ENCODE measurements at regions not wholly inside any gene's neighbourhood (a gene's known extent, or its start where the extent isn't known, plus 50 kb on each side); places are given as distances from the start of the nearest gene placed in this dataset.

DNA sequence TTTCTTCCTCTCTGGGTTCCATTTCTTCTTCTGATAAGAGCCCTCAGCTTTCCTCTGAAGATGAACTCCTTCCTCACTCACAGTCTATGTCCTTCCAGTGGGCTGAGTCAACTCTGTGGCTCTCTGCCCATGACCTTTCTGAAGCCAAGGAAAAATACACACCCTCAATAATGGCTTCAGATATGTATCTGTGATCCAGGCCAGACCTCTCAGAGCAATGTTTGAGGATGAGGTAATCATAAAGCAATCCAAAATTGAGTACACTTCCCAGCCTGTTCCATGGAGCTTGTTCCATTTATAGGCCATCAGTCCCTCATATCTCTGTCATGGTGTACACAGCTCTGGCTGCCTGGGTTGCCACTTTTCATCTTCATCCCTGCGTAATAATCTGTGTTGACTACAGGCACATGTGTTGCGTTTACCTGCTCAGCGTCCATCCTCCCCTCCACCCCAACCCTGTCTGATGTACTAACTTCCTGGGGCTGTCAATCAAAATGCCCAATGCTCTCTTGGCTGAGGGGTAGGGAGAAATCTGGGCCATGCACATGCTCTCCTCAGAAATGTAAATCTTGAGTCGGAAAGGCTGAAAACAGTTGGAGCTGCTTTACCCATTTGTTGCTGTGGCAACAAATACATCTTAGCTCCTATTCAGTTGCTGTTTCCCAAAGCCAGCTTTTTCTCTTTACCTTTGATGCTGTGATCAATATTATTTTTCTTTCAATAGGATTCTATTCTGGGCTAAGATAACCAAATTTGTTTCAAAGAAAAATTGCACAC is 377.8 kb upstream of the TMEM132C start:
- no peaks in the 10 kb centered on the region for H3K27me3 ChIP-seq (ENCODE audit: control insufficient read depth in 1 of 2, insufficient read depth in 2 of 2, low read length in 2 of 2)
- no peaks in the 10 kb centered on the region for H3K36me3 ChIP-seq (ENCODE audit: control insufficient read depth in 1 of 2, insufficient read depth in 2 of 2, low read length in 2 of 2)
- H3K4me3 ChIP-seq (ENCODE audit: low read depth in 1 of 2, low read length in 2 of 2) = no peak overlapping the region
- no peak overlapping the region for H3K27ac ChIP-seq (ENCODE audit: low read depth, low read length)
- no peak overlapping the region for H3K9ac ChIP-seq (ENCODE audit: low read depth in 1 of 2, low read length in 2 of 2)
- no peaks in the 10 kb centered on the region for H3K4me1 ChIP-seq (ENCODE audit: control insufficient read depth in 1 of 2, insufficient read depth in 2 of 2, low read length in 2 of 2)
- H3K9me3 ChIP-seq (ENCODE audit: control insufficient read depth in 1 of 2, low read length in 2 of 2) = peaks cover 0 to 10% of the 10 kb centered on the region in 2 donors

DNA sequence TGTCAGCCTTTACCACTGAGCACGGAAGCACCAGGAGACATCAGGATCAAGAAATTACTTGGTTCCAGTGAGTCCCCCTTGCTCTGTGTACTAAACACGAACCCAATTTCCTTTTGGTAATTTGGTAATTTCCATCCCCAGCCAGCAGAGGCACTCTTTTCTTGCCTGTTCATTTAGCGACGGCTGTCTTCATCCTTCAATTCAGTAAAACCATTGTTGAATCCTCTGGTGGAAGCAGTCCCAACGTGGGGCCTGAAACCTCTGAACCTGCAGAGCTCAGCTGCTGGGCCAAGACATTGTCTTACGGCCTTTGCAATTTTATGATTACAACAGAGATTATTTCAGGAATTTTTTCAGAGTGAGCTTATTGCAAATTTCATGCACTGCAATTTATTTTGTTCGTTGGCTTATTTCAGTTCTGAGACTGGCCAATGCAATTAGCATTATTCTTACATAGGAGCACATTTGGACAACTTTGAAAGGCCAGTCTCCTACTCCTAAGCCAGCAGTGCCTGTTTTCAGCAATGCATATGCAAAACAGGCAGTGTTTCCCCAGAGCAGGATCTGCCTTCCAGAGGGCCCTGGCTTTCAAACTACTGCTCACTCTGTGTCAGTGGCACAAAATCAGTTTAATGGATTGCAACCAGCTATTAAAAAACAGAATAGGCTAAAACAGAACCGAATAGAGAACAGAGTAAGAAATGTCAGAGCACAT is 372.9 kb upstream of the TMEM132C start:
- H3K27me3 ChIP-seq (ENCODE audit: control insufficient read depth in 1 of 2, insufficient read depth in 2 of 2, low read length in 2 of 2) = no peaks in the 10 kb centered on the region
- H3K27ac ChIP-seq (ENCODE audit: low read depth, low read length) = no peak overlapping the region
- H3K9me3 ChIP-seq (ENCODE audit: control insufficient read depth in 1 of 2, low read length in 2 of 2) = peaks cover 6 to 12% of the 10 kb centered on the region in 2 donors
- H3K4me3 ChIP-seq (ENCODE audit: low read depth in 1 of 2, low read length in 2 of 2) = no peak overlapping the region
- H3K9ac ChIP-seq (ENCODE audit: low read depth in 1 of 2, low read length in 2 of 2) = no peak overlapping the region
- H3K4me1 ChIP-seq (ENCODE audit: control insufficient read depth in 1 of 2, insufficient read depth in 2 of 2, low read length in 2 of 2) = no peaks in the 10 kb centered on the region
- H3K36me3 ChIP-seq (ENCODE audit: control insufficient read depth in 1 of 2, insufficient read depth in 2 of 2, low read length in 2 of 2) = no peaks in the 10 kb centered on the region

DNA sequence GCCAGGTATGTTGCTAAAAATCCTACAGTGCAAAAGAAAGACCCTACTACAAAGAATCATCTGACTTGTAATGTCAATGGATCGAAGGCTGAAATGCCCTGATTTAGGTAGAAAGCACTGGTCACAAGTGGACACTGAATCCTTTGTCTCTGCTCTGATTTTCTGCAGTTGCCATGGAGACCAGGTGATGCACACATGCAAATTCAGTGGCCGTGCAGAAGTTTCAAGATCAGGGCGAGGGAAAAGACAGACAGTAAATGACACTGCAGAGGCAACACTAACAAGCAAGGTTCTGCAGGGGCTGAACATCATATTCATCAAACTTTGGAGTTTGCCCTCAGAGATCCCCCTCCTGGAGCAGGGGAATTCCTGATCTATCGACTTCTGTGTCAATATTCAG is 370.3 kb upstream of the TMEM132C start:
- Histone ChIP-seq H3K27me3 (ENCODE audit: control insufficient read depth in 1 of 2, insufficient read depth in 2 of 2, low read length in 2 of 2) (no peaks in the 10 kb centered on the region), H3K4me1 (ENCODE audit: control insufficient read depth in 1 of 2, insufficient read depth in 2 of 2, low read length in 2 of 2) (no peaks in the 10 kb centered on the region), H3K9ac (ENCODE audit: low read depth in 1 of 2, low read length in 2 of 2) (no peak overlapping the region), H3K36me3 (ENCODE audit: control insufficient read depth in 1 of 2, insufficient read depth in 2 of 2, low read length in 2 of 2) (no peaks in the 10 kb centered on the region), H3K27ac (ENCODE audit: low read depth, low read length) (no peak overlapping the region), H3K9me3 (ENCODE audit: control insufficient read depth in 1 of 2, low read length in 2 of 2) (peaks cover 6 to 12% of the 10 kb centered on the region in 2 donors), H3K4me3 (ENCODE audit: low read depth in 1 of 2, low read length in 2 of 2) (no peak overlapping the region)

DNA sequence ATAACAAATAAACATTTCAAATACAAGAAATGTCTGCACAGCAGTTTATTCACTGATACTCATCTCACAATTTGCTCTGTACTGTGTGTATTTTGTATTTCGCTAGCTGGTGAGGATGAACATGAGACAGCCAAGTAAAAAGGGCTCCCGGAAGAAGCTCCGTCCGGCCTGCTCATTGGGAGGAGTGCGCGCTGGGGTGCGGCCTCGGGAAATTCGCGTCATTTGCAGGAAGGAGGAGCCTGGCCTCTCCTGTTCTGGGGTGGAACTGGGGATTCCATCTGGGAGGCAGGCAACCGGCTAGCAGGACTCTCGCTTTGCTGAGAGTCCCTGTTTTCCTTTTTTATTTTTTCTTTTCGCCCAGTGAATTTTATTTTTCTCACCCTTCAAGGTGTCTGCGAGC is 368.4 kb upstream of the TMEM132C start:
- Histone ChIP-seq H3K36me3 (ENCODE audit: control insufficient read depth in 1 of 2, insufficient read depth in 2 of 2, low read length in 2 of 2) (no peaks in the 10 kb centered on the region), H3K4me1 (ENCODE audit: control insufficient read depth in 1 of 2, insufficient read depth in 2 of 2, low read length in 2 of 2) (no peaks in the 10 kb centered on the region), H3K9me3 (ENCODE audit: control insufficient read depth in 1 of 2, low read length in 2 of 2) (peaks cover 6 to 11% of the 10 kb centered on the region in 2 donors), H3K27me3 (ENCODE audit: control insufficient read depth in 1 of 2, insufficient read depth in 2 of 2, low read length in 2 of 2) (no peaks in the 10 kb centered on the region), H3K27ac (ENCODE audit: low read depth, low read length) (no peak overlapping the region), H3K9ac (ENCODE audit: low read depth in 1 of 2, low read length in 2 of 2) (no peak overlapping the region), H3K4me3 (ENCODE audit: low read depth in 1 of 2, low read length in 2 of 2) (no peak overlapping the region)

DNA sequence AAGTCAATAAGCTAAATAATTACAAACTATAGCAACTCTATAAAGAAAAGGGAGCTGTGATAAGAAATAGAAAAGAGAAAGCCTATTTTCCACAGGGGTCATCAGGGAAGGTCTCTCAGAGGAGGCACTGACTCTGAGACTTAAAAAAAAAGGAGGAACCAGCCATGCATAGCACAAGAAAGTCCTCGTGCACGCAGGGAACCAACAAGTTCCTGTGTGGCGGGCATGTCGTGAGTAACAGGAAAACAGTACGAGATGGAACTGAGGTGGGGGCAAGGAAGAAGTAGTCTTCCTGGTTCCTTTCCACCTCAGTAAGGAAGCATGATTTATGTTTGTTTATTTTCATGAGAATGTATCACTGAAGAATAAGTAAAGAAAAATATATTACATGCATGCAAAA is 367.0 kb upstream of the TMEM132C start:
- Histone ChIP-seq H3K27ac (ENCODE audit: low read depth, low read length) (no peak overlapping the region), H3K9ac (ENCODE audit: low read depth in 1 of 2, low read length in 2 of 2) (no peak overlapping the region), H3K36me3 (ENCODE audit: control insufficient read depth in 1 of 2, insufficient read depth in 2 of 2, low read length in 2 of 2) (no peaks in the 10 kb centered on the region), H3K27me3 (ENCODE audit: control insufficient read depth in 1 of 2, insufficient read depth in 2 of 2, low read length in 2 of 2) (no peaks in the 10 kb centered on the region), H3K9me3 (ENCODE audit: control insufficient read depth in 1 of 2, low read length in 2 of 2) (peaks cover 6 to 11% of the 10 kb centered on the region in 2 donors), H3K4me1 (ENCODE audit: control insufficient read depth in 1 of 2, insufficient read depth in 2 of 2, low read length in 2 of 2) (no peaks in the 10 kb centered on the region), H3K4me3 (ENCODE audit: low read depth in 1 of 2, low read length in 2 of 2) (no peak overlapping the region)

DNA sequence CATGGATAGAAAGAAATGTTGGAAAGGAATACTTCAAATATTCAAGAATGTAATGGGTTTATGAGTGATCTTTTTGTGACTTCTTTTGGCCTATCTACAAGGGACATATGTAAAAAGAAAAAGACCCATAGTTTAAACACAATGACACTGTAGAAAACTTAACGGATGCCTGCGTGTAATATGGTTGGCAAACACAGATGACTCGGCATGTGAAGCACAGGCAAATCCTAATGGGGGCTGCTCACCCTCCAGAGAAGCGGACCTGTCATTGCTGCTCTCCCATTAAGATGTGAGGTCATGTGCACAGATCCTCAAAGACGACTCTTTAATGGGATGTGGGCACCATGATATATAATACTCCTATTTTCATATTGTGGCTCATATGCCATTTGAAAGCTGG is 366.6 kb upstream of the TMEM132C start:
- no peaks in the 10 kb centered on the region for H3K4me1 ChIP-seq (ENCODE audit: control insufficient read depth in 1 of 2, insufficient read depth in 2 of 2, low read length in 2 of 2)
- H3K36me3 ChIP-seq (ENCODE audit: control insufficient read depth in 1 of 2, insufficient read depth in 2 of 2, low read length in 2 of 2) = no peaks in the 10 kb centered on the region
- H3K9ac ChIP-seq (ENCODE audit: low read depth in 1 of 2, low read length in 2 of 2) = no peak overlapping the region
- H3K9me3 ChIP-seq (ENCODE audit: control insufficient read depth in 1 of 2, low read length in 2 of 2) = peaks cover 6 to 15% of the 10 kb centered on the region in 2 donors
- no peaks in the 10 kb centered on the region for H3K27me3 ChIP-seq (ENCODE audit: control insufficient read depth in 1 of 2, insufficient read depth in 2 of 2, low read length in 2 of 2)
- no peak overlapping the region for H3K4me3 ChIP-seq (ENCODE audit: low read depth in 1 of 2, low read length in 2 of 2)
- H3K27ac ChIP-seq (ENCODE audit: low read depth, low read length) = no peak overlapping the region

DNA sequence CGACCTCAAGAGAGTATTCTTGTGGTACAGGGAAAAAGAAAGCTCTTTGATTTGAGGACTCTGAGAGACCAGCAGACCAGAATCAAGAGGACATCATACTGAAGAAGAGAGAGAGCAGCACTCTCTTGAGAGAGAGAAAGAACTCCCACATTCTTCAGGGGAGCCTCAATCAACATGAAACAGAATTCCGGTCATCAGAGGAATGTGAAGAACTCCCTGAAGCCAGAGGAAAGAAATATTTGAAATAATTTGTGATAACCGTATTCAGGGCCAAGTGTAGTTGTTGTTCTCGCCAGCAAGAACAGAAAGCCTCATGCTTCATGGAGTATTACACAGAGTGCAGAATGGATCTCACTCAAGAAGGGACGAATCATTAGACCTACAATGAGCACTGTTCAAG is 363.8 kb upstream of the TMEM132C start:
- no peak overlapping the region for H3K4me3 ChIP-seq (ENCODE audit: low read depth in 1 of 2, low read length in 2 of 2)
- H3K27me3 ChIP-seq (ENCODE audit: control insufficient read depth in 1 of 2, insufficient read depth in 2 of 2, low read length in 2 of 2) = no peaks in the 10 kb centered on the region
- no peak overlapping the region for H3K9ac ChIP-seq (ENCODE audit: low read depth in 1 of 2, low read length in 2 of 2)
- peaks cover 6 to 15% of the 10 kb centered on the region in 2 donors for H3K9me3 ChIP-seq (ENCODE audit: control insufficient read depth in 1 of 2, low read length in 2 of 2)
- H3K4me1 ChIP-seq (ENCODE audit: control insufficient read depth in 1 of 2, insufficient read depth in 2 of 2, low read length in 2 of 2) = no peaks in the 10 kb centered on the region
- H3K27ac ChIP-seq (ENCODE audit: low read depth, low read length) = no peak overlapping the region
- H3K36me3 ChIP-seq (ENCODE audit: control insufficient read depth in 1 of 2, insufficient read depth in 2 of 2, low read length in 2 of 2) = no peaks in the 10 kb centered on the region

DNA sequence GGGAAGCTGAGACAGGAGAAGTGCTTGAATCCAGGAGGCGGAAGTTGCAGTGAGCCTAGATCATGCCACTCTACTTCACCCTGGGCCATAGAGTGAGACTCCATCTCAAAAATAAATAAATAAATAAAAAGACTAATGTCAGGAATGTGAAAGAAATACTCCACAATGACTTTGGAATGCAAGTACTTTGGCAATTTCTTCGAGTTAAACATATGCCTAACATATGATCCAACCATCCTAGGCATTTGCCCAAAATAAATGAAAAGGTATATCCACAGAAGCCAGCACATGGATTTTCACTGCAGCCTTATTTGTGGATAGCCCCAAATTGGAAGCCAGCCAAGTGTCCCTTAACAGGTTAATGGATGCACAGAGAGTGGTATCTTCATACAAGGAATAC is 357.9 kb upstream of the TMEM132C start:
- H3K27me3 ChIP-seq (ENCODE audit: control insufficient read depth in 1 of 2, insufficient read depth in 2 of 2, low read length in 2 of 2) = no peaks in the 10 kb centered on the region
- H3K36me3 ChIP-seq (ENCODE audit: control insufficient read depth in 1 of 2, insufficient read depth in 2 of 2, low read length in 2 of 2) = no peaks in the 10 kb centered on the region
- no peaks in the 10 kb centered on the region for H3K4me1 ChIP-seq (ENCODE audit: control insufficient read depth in 1 of 2, insufficient read depth in 2 of 2, low read length in 2 of 2)
- H3K9me3 ChIP-seq (ENCODE audit: control insufficient read depth in 1 of 2, low read length in 2 of 2) = peaks cover 8 to 22% of the 10 kb centered on the region in 2 donors
- no peak overlapping the region for H3K4me3 ChIP-seq (ENCODE audit: low read depth in 1 of 2, low read length in 2 of 2)
- no peak overlapping the region for H3K9ac ChIP-seq (ENCODE audit: low read depth in 1 of 2, low read length in 2 of 2)
- no peak overlapping the region for H3K27ac ChIP-seq (ENCODE audit: low read depth, low read length)

DNA sequence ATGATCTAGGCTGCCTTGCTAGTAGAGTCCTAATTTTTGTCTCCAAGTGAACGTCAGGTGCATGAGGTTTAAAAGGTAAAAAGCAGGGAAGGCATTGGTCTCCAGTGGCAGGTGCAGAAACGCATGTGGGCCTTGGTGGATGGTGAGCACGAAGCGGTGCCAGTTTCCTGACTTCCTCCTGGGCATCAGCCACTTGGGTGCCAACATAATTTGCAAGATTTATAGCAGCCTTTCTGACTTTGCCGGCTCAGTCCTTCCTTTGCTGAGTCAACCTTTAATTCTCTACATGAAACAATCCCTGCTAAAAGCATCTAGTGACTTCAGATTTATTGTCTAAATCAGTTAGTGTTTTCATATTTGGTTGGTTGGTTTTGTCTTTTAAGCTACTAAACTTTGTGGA is 355.7 kb upstream of the TMEM132C start:
- no peak overlapping the region for H3K4me3 ChIP-seq (ENCODE audit: low read depth in 1 of 2, low read length in 2 of 2)
- H3K27ac ChIP-seq (ENCODE audit: low read depth, low read length) = no peak overlapping the region
- H3K36me3 ChIP-seq (ENCODE audit: control insufficient read depth in 1 of 2, insufficient read depth in 2 of 2, low read length in 2 of 2) = no peaks in the 10 kb centered on the region
- H3K9me3 ChIP-seq (ENCODE audit: control insufficient read depth in 1 of 2, low read length in 2 of 2) = peaks cover 8 to 13% of the 10 kb centered on the region in 2 donors
- H3K4me1 ChIP-seq (ENCODE audit: control insufficient read depth in 1 of 2, insufficient read depth in 2 of 2, low read length in 2 of 2) = no peaks in the 10 kb centered on the region
- no peaks in the 10 kb centered on the region for H3K27me3 ChIP-seq (ENCODE audit: control insufficient read depth in 1 of 2, insufficient read depth in 2 of 2, low read length in 2 of 2)
- H3K9ac ChIP-seq (ENCODE audit: low read depth in 1 of 2, low read length in 2 of 2) = no peak overlapping the region

DNA sequence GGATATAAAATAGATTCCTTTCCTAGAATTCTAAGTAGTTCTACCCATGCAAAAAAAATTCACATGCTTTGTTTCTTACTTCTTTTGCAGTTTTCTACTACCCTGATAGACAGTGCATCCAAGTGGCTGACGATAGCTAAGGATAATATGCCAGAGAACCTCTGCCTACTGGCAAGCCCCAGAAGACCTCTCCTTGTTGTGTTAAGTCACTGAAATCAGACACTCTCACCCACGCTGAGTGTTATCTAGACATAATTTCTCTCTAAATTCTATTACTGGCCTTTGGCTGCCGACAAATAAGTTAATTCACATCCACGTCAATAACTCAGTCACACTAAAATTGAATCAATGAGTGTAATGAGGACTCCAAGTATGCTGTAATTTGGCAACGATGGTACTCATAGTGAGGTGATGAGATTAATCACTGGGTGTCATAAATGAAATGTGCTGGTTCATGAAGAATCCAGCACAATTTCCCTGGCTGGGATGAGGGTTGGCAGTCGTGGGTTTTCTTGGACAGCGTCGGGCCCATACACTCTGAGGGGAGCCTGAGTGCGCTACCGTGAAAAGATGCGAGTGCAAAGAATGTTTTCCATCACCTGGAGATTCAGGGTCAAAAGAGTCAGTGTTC is 354.8 kb upstream of the TMEM132C start:
- Histone ChIP-seq H3K4me3 (ENCODE audit: low read depth in 1 of 2, low read length in 2 of 2) (no peak overlapping the region), H3K9ac (ENCODE audit: low read depth in 1 of 2, low read length in 2 of 2) (no peak overlapping the region), H3K27me3 (ENCODE audit: control insufficient read depth in 1 of 2, insufficient read depth in 2 of 2, low read length in 2 of 2) (no peaks in the 10 kb centered on the region), H3K9me3 (ENCODE audit: control insufficient read depth in 1 of 2, low read length in 2 of 2) (peaks cover 8 to 13% of the 10 kb centered on the region in 2 donors), H3K4me1 (ENCODE audit: control insufficient read depth in 1 of 2, insufficient read depth in 2 of 2, low read length in 2 of 2) (no peaks in the 10 kb centered on the region), H3K27ac (ENCODE audit: low read depth, low read length) (no peak overlapping the region), H3K36me3 (ENCODE audit: control insufficient read depth in 1 of 2, insufficient read depth in 2 of 2, low read length in 2 of 2) (no peaks in the 10 kb centered on the region)
